Colonic mucosa (tissue), 4 donors: ENCODE measurements at regions not wholly inside any gene's neighbourhood (a gene's known extent, or its start where the extent isn't known, plus 50 kb on each side); places are given as distances from the start of the nearest gene placed in this dataset.

Experiments used
- DNase-seq: peaks from one replicate; pipeline ENCODE4 v3.0.0-alpha.2; 2020
- H3K27ac ChIP-seq: fragments of 200-600 bp; one replicate; pipeline ENCODE4 v1.8.0; 2021
- H3K27me3 ChIP-seq: fragments of 200-600 bp; one replicate; pipeline ENCODE4 v1.8.0; 2021
- H3K36me3 ChIP-seq: fragments of 200-600 bp; one replicate; pipeline ENCODE4 v1.8.0; 2021
- H3K4me1 ChIP-seq: fragments of 200-600 bp; one replicate; pipeline ENCODE4 v1.8.0; 2021; ENCODE audit warnings: mild to moderate bottlenecking
- H3K4me3 ChIP-seq: fragments of 200-600 bp; one replicate; pipeline ENCODE4 v1.8.0; 2021
- H3K9ac ChIP-seq, 2 donors: one replicate each; pipeline ENCODE4 v1.7.0; 2013; ENCODE audit warnings: control low read depth in 2 of 2, low read depth in 2 of 2, low read length in 2 of 2
- H3K9me3 ChIP-seq: fragments of 200-600 bp; one replicate; pipeline ENCODE4 v1.8.0; 2021
- intact Hi-C: fragments of 100-400 bp; cut with DNase I; formaldehyde crosslinking; loops from one replicate; pipeline ENCODE4 v1.14.1; 2022
- TF ChIP-seq, protein P1 (sequence below): fragments of 200-600 bp; IDR thresholded peaks from one replicate; pipeline ENCODE4 v1.8.0; 2022; ENCODE audit warnings: antibody characterized with exemption, mild to moderate bottlenecking
- donor health status: healthy.
- donor health status: DM: no; HTN: no; CAD: no.
- donor health status: DM: no; HTN: no; CAD: no.

DNA sequence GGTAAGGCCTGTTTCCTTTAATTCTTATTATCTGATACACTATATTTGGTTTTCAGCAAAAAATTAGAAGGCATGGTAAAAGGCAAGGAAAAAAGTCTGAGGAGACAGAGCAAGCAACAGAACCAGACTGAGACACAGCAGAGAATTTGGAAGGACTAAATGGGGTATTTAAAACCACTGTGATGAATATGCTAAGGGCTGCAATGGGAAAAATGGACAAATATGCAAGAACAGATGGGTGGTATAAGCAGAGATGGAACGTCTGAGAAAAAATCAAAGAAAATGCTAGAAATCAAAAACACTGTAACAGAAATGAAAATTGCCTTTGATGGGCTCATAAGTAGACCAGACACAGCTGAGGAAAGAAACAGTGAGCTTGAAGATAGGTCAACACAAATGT, 50.8 kb upstream of the NSMCE3 start:
- H3K27ac ChIP-seq, result no peak overlapping the region
- H3K4me3 ChIP-seq, result no peak overlapping the region
- no peaks in the 10 kb centered on the region for H3K36me3 ChIP-seq
- H3K27me3 ChIP-seq, result no peaks in the 10 kb centered on the region
- intact Hi-C loops, result no loop called here
- no peak for DNase-seq
- H3K9me3 ChIP-seq, result no peaks in the 10 kb centered on the region
- H3K4me1 ChIP-seq, result no peaks in the 10 kb centered on the region
- TF ChIP-seq, protein P1, sequence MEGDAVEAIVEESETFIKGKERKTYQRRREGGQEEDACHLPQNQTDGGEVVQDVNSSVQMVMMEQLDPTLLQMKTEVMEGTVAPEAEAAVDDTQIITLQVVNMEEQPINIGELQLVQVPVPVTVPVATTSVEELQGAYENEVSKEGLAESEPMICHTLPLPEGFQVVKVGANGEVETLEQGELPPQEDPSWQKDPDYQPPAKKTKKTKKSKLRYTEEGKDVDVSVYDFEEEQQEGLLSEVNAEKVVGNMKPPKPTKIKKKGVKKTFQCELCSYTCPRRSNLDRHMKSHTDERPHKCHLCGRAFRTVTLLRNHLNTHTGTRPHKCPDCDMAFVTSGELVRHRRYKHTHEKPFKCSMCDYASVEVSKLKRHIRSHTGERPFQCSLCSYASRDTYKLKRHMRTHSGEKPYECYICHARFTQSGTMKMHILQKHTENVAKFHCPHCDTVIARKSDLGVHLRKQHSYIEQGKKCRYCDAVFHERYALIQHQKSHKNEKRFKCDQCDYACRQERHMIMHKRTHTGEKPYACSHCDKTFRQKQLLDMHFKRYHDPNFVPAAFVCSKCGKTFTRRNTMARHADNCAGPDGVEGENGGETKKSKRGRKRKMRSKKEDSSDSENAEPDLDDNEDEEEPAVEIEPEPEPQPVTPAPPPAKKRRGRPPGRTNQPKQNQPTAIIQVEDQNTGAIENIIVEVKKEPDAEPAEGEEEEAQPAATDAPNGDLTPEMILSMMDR, result no peak
- no peak overlapping the region for H3K9ac ChIP-seq

DNA sequence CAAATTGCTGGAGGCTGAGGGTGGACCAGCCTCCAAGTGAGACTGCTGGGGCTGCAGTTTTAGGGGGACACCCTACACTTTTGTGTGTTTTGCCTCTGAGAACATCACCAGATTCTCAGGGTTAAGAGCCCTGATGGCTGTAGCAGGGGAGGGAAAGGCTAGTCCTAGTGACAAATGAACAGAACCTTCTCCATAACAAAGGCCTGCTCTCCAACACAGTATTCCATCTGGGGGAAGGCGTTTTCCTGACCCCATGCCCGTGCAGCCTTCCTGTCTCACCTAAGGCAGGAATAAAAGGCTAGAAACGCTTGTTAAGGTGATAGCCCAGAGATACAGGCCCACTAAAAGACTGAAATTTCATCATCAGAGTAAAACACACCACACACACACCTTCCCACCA, 50.2 kb upstream of the NSMCE3 start:
- Histone ChIP-seq H3K4me3 (no peak overlapping the region), H3K36me3 (no peaks in the 10 kb centered on the region), H3K27ac (no peak overlapping the region), H3K9ac (no peak overlapping the region), H3K27me3 (no peaks in the 10 kb centered on the region), H3K4me1 (no peaks in the 10 kb centered on the region), H3K9me3 (no peaks in the 10 kb centered on the region)
- TF ChIP-seq, protein P1, result no peak
- DNase-seq, result no peak
- intact Hi-C loops, result no loop called here
